Stimulated activated effector memory CD8-positive, alpha-beta T cell treated with anti-CD3 and anti-CD28 coated beads, Interleukin-12 subunit alpha, Interleukin-12 subunit beta, amount 100 ng/mL, for 72 hours (primary cell): ENCODE measurements at regions not wholly inside any gene's neighbourhood (a gene's known extent, or its start where the extent isn't known, plus 50 kb on each side); places are given as distances from the start of the nearest gene placed in this dataset.
"Not testable (repeated sequence)": the region's sequence is repeated elsewhere in the genome, so short reads cannot be mapped to it uniquely, and the experiment has no call there.

Experiments
- ATAC-seq: fragments of 150-1000 bp; cut with Tn5 transposase; 2 replicates; pipeline ENCODE4 v1.10.0; 2021
- DNase-seq, 2 donors: peaks; one replicate each; pipeline ENCODE4 v3.0.0; 2021 to 2022; ENCODE audit warnings: low spot score in 2 of 2
- H3K27ac Mint-ChIP-seq: one replicate; pipeline ENCODE4 v1.8.0; 2022; ENCODE audit warnings: mild to moderate bottlenecking, mixed read lengths
- H3K36me3 Mint-ChIP-seq: one replicate; pipeline ENCODE4 v1.8.0; 2022; ENCODE audit warnings: mild to moderate bottlenecking, mixed read lengths
- H3K4me1 Mint-ChIP-seq: one replicate; pipeline ENCODE4 v1.8.0; 2022; ENCODE audit warnings: mixed read lengths
- H3K4me3 Mint-ChIP-seq: one replicate; pipeline ENCODE4 v1.8.0; 2022; ENCODE audit warnings: mild to moderate bottlenecking, mixed read lengths
- H3K9me3 Mint-ChIP-seq: one replicate; pipeline ENCODE4 v1.8.0; 2022; ENCODE audit warnings: mixed read lengths

DNA sequence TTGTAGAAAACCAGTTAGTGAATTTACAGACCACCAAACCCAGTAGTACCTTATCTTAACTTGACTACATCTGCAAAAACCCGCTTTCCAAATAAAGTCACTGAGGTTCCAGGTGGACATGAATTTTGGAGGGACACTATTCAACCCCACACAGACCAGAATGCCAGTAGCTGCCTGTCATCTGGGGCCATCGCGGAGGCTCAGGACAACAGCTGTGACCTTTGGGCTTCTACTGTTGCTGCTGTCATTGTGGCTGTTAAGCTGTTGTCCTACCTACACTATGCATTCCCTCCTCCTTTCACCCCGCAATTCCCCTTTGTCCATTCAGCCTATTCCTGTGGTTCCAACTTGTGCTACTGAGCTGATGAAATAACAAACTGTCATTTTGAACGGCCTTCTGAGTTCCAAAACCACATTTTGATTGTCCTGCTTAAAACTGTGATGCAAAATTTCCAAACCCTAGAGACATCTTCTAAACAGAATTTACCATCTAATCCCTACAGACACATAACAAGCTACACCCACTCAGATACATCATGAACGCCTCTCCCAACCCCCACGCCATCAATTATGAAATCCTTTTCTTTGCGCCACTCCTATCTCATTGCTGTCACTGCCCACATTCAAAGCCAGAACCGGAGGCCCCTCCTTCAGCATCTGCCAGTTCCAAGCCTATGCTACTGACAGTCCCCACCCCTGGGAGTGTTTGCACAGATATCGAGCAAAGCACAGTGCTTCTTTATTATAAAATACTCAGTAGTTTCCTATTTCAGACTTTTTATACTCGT lies 125.0 kb downstream of the C6orf118 start:
- no peak overlapping the region for H3K27ac Mint-ChIP-seq
- H3K4me3 Mint-ChIP-seq, result no peak overlapping the region
- ATAC-seq (no peak), DNase-seq (no peak)
- H3K4me1 Mint-ChIP-seq, result no peaks in the 10 kb centered on the region
- H3K9me3 Mint-ChIP-seq, result peaks cover 2% of the 10 kb centered on the region
- no peaks in the 10 kb centered on the region for H3K36me3 Mint-ChIP-seq

DNA sequence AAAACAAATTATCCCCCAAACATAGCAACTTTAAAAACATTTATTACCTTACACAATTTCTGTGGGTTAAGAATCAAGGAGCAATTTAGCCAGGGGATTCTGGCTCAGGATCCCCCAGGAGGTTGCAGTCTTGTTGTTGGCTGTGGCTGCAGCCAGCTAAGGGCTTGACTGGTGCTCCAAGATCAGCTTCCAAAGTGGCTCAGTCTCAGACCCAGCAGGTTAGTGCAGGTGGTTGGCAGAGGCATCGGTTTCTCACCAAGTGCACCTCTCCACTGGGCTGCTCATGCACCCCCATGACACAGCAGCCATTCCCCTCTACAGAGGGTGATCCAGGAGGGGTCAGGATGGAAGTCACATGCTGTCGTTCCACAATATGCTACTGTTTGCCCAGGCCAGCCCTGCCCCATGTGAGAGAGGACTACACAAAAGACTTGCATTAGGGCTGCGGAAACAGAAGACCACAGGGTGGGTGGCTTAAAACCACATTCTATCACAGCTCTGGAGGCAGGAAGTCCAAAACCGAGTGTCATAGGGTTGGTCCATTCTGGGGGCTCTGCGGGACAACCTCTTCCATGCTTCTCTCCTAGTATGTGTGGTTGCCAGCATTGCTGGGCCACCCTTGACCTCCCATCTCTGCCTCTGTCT lies 125.8 kb downstream of the C6orf118 start:
- H3K4me1 Mint-ChIP-seq, result no peaks in the 10 kb centered on the region
- no peak for ATAC-seq

DNA sequence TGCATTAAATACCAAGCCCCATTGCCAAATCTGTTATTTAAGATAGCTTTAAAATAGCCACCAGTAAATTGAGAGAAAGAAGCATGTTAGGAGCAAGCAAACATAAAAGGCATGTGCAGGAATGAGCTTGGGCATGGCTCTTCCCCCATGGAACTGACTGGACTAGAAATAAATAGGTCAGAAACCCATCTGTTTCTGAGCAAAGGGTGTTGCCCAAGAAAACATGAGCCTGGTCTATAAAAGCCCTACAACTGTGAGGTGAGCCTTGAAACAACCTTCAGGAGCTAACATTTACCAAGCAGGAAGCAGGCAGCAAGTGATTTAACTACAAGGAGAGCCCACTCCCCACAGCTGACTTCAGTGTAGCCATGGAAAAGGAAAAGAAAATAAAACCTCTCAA lies 126.3 kb downstream of the C6orf118 start:
- ATAC-seq (no peak), DNase-seq (no peak)
- no peaks in the 10 kb centered on the region for H3K4me1 Mint-ChIP-seq
- peaks cover 2% of the 10 kb centered on the region for H3K9me3 Mint-ChIP-seq
- H3K36me3 Mint-ChIP-seq, result no peaks in the 10 kb centered on the region
- no peak overlapping the region for H3K4me3 Mint-ChIP-seq
- H3K27ac Mint-ChIP-seq, result no peak overlapping the region

More for the DNA sequence above, 125.8 kb downstream of the C6orf118 start:
- peaks cover 2% of the 10 kb centered on the region for H3K9me3 Mint-ChIP-seq
- no peaks in the 10 kb centered on the region for H3K36me3 Mint-ChIP-seq
- no peak overlapping the region for H3K4me3 Mint-ChIP-seq
- H3K27ac Mint-ChIP-seq, result no peak overlapping the region
- no peak for DNase-seq

DNA sequence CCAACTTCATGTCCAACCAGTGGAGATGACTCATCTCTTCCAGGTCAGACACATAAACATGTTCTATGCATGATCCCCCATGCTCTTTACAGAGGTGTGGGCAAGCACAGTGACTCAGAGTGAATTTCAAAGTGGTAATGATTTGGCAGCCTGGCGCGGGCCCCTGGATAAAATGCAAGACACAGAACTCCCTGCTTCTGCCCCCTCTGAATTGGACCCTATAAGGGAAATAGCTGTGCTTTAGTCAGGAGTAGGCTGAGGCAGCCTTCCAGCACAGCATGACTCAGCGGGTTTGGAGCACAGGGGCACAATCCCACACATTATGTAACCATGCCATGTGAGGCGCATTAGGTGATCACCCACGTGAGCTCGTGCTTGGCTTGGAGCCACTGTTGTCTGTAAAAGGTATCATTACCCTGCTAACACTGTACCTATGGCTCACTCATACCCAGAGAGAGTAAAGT lies 127.4 kb downstream of the C6orf118 start:
- Mint-ChIP-seq H3K36me3 (no peaks in the 10 kb centered on the region), H3K9me3 (peaks cover 2% of the 10 kb centered on the region), H3K27ac (no peak overlapping the region), H3K4me3 (no peak overlapping the region), H3K4me1 (no peaks in the 10 kb centered on the region)
- DNase-seq (no peak), ATAC-seq (no peak)

DNA sequence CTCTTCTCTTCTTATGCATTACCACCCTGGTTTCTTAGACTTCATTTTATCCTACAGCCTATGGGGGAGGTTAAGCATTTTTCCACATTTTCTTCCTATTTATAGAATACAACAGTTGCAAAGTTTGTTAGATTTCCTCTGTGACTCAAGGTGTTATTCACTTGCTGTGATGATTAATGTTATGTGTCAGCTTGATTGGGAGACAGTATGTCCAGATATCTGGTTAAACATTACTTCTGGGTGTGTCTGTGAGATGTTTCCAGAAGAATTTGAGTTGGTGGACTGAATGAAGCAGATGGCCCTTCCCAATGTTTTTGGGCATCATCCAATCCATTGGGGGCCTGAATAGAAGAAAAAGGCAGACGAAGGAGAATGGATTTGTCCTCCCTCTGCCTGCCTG lies 131.3 kb downstream of the C6orf118 start:
- ATAC-seq, result no peak
- H3K36me3 Mint-ChIP-seq, result no peaks in the 10 kb centered on the region
- DNase-seq, result no peak
- H3K9me3 Mint-ChIP-seq, result peaks cover 8% of the 10 kb centered on the region
- no peak overlapping the region for H3K27ac Mint-ChIP-seq
- no peaks in the 10 kb centered on the region for H3K4me1 Mint-ChIP-seq
- H3K4me3 Mint-ChIP-seq, result no peak overlapping the region

DNA sequence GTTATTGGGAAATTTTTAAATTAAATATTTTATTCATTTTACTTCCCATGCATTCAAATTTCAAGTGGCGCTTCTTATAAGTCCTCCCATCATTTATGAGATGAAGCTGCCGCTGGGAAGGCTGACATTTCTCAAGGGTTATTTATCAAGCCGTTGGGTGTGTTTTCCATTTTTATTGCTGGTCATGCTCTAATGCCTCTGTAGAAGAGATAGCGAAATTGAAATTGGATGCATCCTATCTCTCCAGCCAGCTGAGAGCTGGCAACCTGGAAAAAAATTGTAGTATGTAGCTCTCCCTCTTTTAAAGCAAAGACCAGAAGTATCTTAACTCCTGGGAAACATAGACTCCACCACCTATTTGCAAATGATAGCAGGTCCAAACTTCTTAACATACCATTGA lies 135.9 kb downstream of the C6orf118 start:
- ATAC-seq (no peak), DNase-seq (no peak)
- Mint-ChIP-seq H3K27ac (no peak overlapping the region), H3K4me3 (no peak overlapping the region), H3K36me3 (no peaks in the 10 kb centered on the region), H3K4me1 (no peaks in the 10 kb centered on the region), H3K9me3 (peaks cover 14% of the 10 kb centered on the region)

DNA sequence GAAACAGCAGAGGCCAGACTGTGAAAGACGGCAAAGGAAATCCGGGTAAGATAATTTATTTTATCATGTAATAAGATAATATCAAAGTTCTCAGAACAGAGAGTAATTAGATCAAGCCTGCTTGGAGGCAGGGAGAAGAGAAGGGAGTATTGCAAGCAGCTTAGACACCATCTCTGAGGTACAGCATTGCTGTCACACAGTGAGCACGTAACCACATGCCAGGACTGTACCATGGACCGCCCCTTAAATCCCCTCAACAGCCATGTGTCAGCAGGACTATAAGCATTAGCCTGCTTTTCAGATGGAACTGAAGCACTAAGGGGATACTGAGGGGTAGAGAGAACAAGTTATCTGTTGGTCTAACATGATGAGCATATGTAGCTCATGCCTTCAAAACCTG lies 141.5 kb downstream of the C6orf118 start:
- no peaks in the 10 kb centered on the region for H3K36me3 Mint-ChIP-seq
- DNase-seq (no peak), ATAC-seq (no peak)
- H3K4me1 Mint-ChIP-seq, result no peaks in the 10 kb centered on the region
- H3K4me3 Mint-ChIP-seq, result no peak overlapping the region
- H3K9me3 Mint-ChIP-seq, result peaks cover 14% of the 10 kb centered on the region
- no peak overlapping the region for H3K27ac Mint-ChIP-seq

DNA sequence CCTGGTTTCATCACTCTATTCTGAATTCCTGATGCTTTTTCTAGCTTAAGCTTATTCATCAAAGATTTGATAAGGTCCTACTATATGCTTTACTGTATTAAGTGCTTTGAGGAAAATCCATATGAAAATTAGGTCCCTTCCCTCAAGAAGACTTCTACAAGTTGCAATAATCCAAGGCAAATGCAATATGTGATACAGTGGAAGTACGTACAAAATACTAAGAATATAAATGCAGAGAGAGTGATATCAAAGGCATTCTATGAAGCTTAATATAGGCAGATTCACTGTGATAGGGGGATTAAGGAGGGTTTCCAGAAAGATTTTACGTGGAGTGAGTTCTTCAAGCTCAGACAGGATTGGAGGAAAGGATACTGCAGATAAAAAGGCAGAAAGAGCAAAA lies 142.1 kb downstream of the C6orf118 start:
- H3K27ac Mint-ChIP-seq, result no peak overlapping the region
- no peaks in the 10 kb centered on the region for H3K36me3 Mint-ChIP-seq
- ATAC-seq (no peak), DNase-seq (no peak)
- H3K4me1 Mint-ChIP-seq, result no peaks in the 10 kb centered on the region
- H3K4me3 Mint-ChIP-seq, result no peak overlapping the region
- peaks cover 17% of the 10 kb centered on the region for H3K9me3 Mint-ChIP-seq

DNA sequence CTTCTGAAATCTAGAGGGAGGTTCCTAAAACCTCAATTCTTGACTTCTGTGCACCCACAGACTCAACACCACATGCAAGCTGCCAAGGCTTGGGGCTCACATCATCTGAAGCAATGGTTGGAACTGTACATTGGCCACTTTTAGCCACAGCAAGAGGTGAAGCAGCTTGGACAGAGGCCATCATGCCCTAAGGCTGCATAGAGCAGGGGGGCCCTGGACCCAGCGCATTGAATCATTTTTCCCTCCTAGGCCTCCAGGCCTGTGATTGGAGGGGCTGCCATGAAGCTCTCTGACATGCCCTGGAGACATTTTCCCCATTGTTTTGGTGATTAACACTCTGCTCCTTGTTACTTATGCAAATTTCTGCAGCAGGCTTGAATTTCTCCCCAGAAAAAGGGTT lies 145.9 kb downstream of the C6orf118 start:
- Mint-ChIP-seq H3K4me3 (no peak overlapping the region), H3K36me3 (no peaks in the 10 kb centered on the region), H3K4me1 (no peaks in the 10 kb centered on the region), H3K27ac (no peak overlapping the region), H3K9me3 (peaks cover 11% of the 10 kb centered on the region)
- DNase-seq (no peak), ATAC-seq (no peak)

DNA sequence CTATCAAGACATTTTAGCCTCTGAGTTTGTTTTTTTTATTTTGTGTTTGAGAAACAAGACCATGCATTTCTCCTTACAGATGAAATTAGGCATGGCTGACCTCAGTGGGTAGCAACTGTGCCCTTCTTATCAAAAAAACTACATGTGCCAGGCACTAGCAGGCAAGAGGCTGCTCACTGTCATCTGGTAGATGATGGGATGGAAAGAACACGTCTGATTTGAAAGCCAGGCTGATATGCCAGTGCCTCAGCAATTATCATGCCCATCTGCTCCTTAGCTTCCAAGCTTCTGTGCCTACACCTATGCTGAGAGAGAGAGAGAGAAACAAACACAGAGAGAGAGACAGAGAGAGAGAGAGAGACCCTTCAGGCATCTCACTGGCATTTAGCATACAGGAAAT lies 149.9 kb downstream of the C6orf118 start:
- DNase-seq (no peak), ATAC-seq (no peak)
- Mint-ChIP-seq H3K4me3 (no peak overlapping the region), H3K4me1 (no peaks in the 10 kb centered on the region), H3K9me3 (peaks cover 11% of the 10 kb centered on the region), H3K36me3 (no peaks in the 10 kb centered on the region), H3K27ac (no peak overlapping the region)

DNA sequence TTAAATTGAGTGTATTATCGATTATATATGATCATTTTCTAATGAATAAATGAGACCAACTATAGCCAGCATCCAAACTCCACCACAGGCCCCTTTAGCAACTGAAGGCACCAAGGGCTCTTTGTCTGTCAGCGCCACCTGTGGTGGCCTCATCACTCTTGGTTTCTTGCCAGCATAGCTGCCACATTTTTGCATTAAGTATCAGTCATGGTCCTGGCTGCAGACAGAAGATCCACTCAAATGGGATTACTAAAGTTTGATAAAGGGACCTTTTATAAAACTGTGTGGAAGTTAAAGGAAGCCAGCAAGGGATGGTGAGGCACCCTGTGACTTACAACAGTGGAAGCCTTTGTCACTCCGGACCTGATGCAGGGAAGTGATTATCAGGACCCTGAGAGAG lies 162.9 kb downstream of the C6orf118 start:
- no peak overlapping the region for H3K4me3 Mint-ChIP-seq
- ATAC-seq (no peak), DNase-seq (no peak)
- peaks cover 18% of the 10 kb centered on the region for H3K9me3 Mint-ChIP-seq
- no peaks in the 10 kb centered on the region for H3K4me1 Mint-ChIP-seq
- H3K36me3 Mint-ChIP-seq, result no peaks in the 10 kb centered on the region
- H3K27ac Mint-ChIP-seq, result no peak overlapping the region

DNA sequence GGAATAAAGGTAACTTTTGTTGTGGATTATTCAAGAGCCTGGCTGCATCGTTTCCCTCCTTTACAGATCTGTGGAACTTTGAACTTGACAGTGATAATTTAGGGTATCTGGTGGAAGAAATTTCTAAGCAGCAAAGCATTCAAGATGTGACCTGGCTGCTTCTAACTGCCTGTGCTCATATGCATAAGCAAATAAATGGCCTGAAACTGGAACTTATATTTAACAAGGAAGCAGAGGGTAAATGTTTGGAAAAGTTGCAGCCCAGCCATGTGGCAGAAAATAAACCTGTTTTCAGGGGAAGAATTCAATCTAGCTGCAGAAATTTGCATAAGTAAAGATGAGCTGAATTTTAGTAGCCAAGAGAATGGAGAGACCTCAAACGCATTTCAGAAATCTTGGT lies 173.5 kb downstream of the C6orf118 start:
- Mint-ChIP-seq H3K27ac (no peak overlapping the region), H3K36me3 (no peaks in the 10 kb centered on the region)
- ATAC-seq, result no peak

DNA sequence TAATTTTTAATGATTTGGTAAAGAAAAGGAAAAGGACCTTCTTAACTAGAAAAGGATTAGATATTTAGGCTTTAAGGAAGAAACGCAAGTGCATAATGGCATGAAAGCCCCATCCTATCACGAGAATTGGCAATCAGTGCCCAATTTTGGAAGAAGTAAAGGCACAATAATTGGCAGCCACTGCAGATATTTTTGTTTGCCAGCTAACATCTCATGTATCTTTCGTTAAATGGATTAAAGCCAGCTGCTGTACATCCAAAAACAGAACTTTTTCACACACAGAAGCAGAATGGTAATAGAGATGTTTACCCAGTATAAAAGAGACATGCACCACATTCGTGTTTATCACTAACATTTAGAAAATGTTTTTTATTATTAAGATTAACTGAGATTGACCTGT lies 180.3 kb downstream of the C6orf118 start:
- ATAC-seq (no peak), DNase-seq (no peak)
- Mint-ChIP-seq H3K4me3 (no peak overlapping the region), H3K36me3 (no peaks in the 10 kb centered on the region), H3K4me1 (no peaks in the 10 kb centered on the region), H3K9me3 (peaks cover 15% of the 10 kb centered on the region), H3K27ac (no peak overlapping the region)

More for the DNA sequence above, 173.5 kb downstream of the C6orf118 start:
- H3K4me1 Mint-ChIP-seq, result no peaks in the 10 kb centered on the region
- peaks cover 22% of the 10 kb centered on the region for H3K9me3 Mint-ChIP-seq
- DNase-seq, result no peak
- no peak overlapping the region for H3K4me3 Mint-ChIP-seq

DNA sequence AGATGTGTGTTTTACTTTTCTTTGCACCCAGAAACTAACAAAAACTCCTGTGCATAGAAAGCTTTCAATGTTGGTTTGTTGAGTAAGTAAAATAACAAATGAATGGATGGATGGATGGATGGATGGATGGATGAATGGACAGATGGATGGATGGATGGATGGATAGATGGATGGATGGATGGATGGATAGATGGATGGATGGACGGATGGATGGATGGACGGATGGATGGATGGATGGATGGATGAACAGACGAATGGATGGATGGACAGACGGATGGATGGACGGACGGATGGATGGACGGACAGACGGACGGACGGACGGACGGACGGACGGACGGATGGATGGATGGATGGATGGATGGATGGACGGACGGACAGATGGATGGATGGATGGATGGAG lies 181.7 kb downstream of the C6orf118 start:
- not testable (repeated sequence) for ATAC-seq, H3K36me3 Mint-ChIP-seq

DNA sequence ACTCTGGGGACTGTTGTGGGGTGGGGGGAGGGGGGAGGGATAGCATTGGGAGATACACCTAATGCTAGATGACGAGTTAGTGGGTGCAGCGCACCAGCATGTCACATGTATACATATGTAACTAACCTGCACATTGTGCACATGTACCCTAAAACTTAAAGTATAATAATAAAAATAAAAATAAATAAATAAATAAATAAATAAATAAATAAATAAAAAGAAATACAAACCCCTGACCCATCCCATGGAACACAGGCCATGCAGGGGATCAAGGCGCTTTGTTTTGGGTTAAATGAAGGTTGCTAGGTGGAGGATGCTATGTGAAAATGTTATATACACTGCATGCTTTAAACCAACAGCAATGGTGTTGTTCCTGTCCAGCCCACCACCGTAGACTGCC lies 184.7 kb downstream of the C6orf118 start:
- H3K4me1 Mint-ChIP-seq, H3K27ac Mint-ChIP-seq, H3K36me3 Mint-ChIP-seq, DNase-seq, H3K4me3 Mint-ChIP-seq, ATAC-seq, H3K9me3 Mint-ChIP-seq: not testable (repeated sequence)

More for the DNA sequence above, 181.7 kb downstream of the C6orf118 start:
- H3K4me3 Mint-ChIP-seq, DNase-seq, H3K27ac Mint-ChIP-seq, H3K4me1 Mint-ChIP-seq: not testable (repeated sequence)
- H3K9me3 Mint-ChIP-seq, result peaks cover 15% of the 10 kb centered on the region
